CD4-positive, alpha-beta T cell (primary cell): ENCODE measurements at regions not wholly inside any gene's neighbourhood (a gene's known extent, or its start where the extent isn't known, plus 50 kb on each side); places are given as distances from the start of the nearest gene placed in this dataset.

Experiments used
- ATAC-seq: fragments of 200-7000 bp; cut with Tn5 transposase; one replicate; pipeline ENCODE4 v1.10.0; 2022; ENCODE audit warnings: mild to moderate bottlenecking; ENCODE audit not compliant: poor library complexity
- CTCF ChIA-PET: fragments of 350-600 bp; sonication (Branson Sonifier 250); formaldehyde crosslinking; loops from one replicate; lab custom pipeline; 2021; ENCODE audit warnings: antibody characterized with exemption, inconsistent platforms; lab: Charles Lee
- POLR2A ChIA-PET: fragments of 350-600 bp; sonication (Branson Sonifier 250); formaldehyde crosslinking; loops from one replicate; lab custom pipeline; 2021; ENCODE audit warnings: antibody characterized with exemption, inconsistent platforms; lab: Charles Lee
- DNase-seq, 14 experiments: peaks; one replicate each; pipeline ENCODE4 v3.0.0-alpha.2; 2013 to 2020; ENCODE audit warnings: mixed read lengths in 2 of 14
- H3K27ac ChIP-seq, 2 donors: one replicate each; pipeline versions ENCODE4 v1.5.1 to v1.7.0; 2013; ENCODE audit warnings: low read length in 2 of 2, low read depth in 1 of 2, mild to moderate bottlenecking in 1 of 2
- H3K27me3 ChIP-seq, 2 experiments: 1 replicate in 1 of 2; 2 replicates in 1 of 2; pipeline versions ENCODE4 v1.6.1 to v1.7.0; 2013; ENCODE audit warnings: low read length in 2 of 2, control low read depth in 1 of 2, mild to moderate bottlenecking in 1 of 2, moderate library complexity in 1 of 2; ENCODE audit not compliant: insufficient read depth in 2 of 2, control insufficient read depth in 1 of 2
- H3K36me3 ChIP-seq: one replicate; pipeline ENCODE4 v1.6.1; 2013; ENCODE audit warnings: low read length, control low read depth; ENCODE audit not compliant: insufficient read depth
- H3K4me1 ChIP-seq: one replicate; pipeline ENCODE4 v1.6.1; 2013; ENCODE audit warnings: low read length, control low read depth; ENCODE audit not compliant: insufficient read depth
- H3K4me3 ChIP-seq: one replicate; pipeline ENCODE4 v1.5.1; 2013; ENCODE audit warnings: mild to moderate bottlenecking, low read length, moderate library complexity
- H3K9me3 ChIP-seq, 2 experiments: 1 replicate in 1 of 2; 2 replicates in 1 of 2; pipeline versions ENCODE4 v1.6.1 to v1.7.0; 2013; ENCODE audit warnings: low read length in 2 of 2, mild to moderate bottlenecking in 2 of 2, control low read depth in 1 of 2, moderate library complexity in 1 of 2; ENCODE audit not compliant: control insufficient read depth in 1 of 2, insufficient read depth in 1 of 2
- H3K27ac Mint-ChIP-seq: one replicate; pipeline ENCODE4 v1.8.0; 2020; ENCODE audit warnings: mixed read lengths
- H3K27me3 Mint-ChIP-seq: one replicate; pipeline ENCODE4 v1.8.0; 2021; ENCODE audit warnings: mixed read lengths
- H3K36me3 Mint-ChIP-seq: one replicate; pipeline ENCODE4 v1.8.0; 2021; ENCODE audit warnings: low read depth, mixed read lengths
- H3K4me1 Mint-ChIP-seq: one replicate; pipeline ENCODE4 v1.8.0; 2021; ENCODE audit warnings: low read depth, mixed read lengths
- H3K4me3 Mint-ChIP-seq: one replicate; pipeline ENCODE4 v1.8.0; 2020; ENCODE audit warnings: mild to moderate bottlenecking, mixed read lengths
- H3K9me3 Mint-ChIP-seq: one replicate; pipeline ENCODE4 v1.8.0; 2020; ENCODE audit warnings: mixed read lengths
- CTCF ChIP-seq: fragments of 200-600 bp; IDR thresholded peaks from one replicate; pipeline ENCODE4 v1.8.0; 2022; ENCODE audit warnings: antibody characterized with exemption, mild to moderate bottlenecking
- intact Hi-C, 2 experiments: fragments of 100-400 bp; cut with DNase I in 1 of 2; cut with micrococcal nuclease in 1 of 2; formaldehyde crosslinking; loops; one replicate each; pipeline versions ENCODE4 v1.15.1 to v1.9.0; 2023 to 2025; cut with DNase I, micrococcal nuclease

- Histone ChIP-seq H3K4me1 (no peaks in the 10 kb centered on the region), H3K4me3 (no peak overlapping the region), H3K27me3 (no peaks in the 10 kb centered on the region), H3K27ac (no peak overlapping the region), H3K36me3 (no peaks in the 10 kb centered on the region), H3K9me3 (peaks cover 0 to 10% of the 10 kb centered on the region in 2 experiments)
- Mint-ChIP-seq H3K27me3 (no peaks in the 10 kb centered on the region), H3K27ac (no peak overlapping the region), H3K4me3 (no peak overlapping the region), H3K9me3 (no peaks in the 10 kb centered on the region), H3K4me1 (no peaks in the 10 kb centered on the region), H3K36me3 (no peaks in the 10 kb centered on the region)
- ATAC-seq (no peak), DNase-seq (peak in 2 of 14 experiments; percentile 17 to 35)
- POLR2A ChIA-PET: no interaction called here
- TF ChIP-seq CTCF: no peak
- intact Hi-C loops: no loop called here
- CTCF ChIA-PET: no interaction called here
Observed at GRCh38 chr12:124703856-124704255, 136.4 kb upstream of the NCOR2 start.

- no peak for ATAC-seq
- H3K4me3 Mint-ChIP-seq: no peak overlapping the region
- intact Hi-C loops: no loop called here
- Histone ChIP-seq H3K36me3 (no peaks in the 10 kb centered on the region), H3K27me3 (no peaks in the 10 kb centered on the region), H3K27ac (no peak overlapping the region), H3K4me1 (no peaks in the 10 kb centered on the region), H3K4me3 (no peak overlapping the region), H3K9me3 (peaks cover 0 to 4% of the 10 kb centered on the region in 2 experiments)
- ChIA-PET POLR2A (no interaction called here), CTCF (no interaction called here)
- no peak overlapping the region for H3K27ac Mint-ChIP-seq
- no peak for TF ChIP-seq CTCF
- H3K9me3 Mint-ChIP-seq: no peaks in the 10 kb centered on the region
- no peak for DNase-seq
- H3K4me1 Mint-ChIP-seq: no peaks in the 10 kb centered on the region
- no peaks in the 10 kb centered on the region for H3K36me3 Mint-ChIP-seq
- H3K27me3 Mint-ChIP-seq: no peaks in the 10 kb centered on the region
Observed at GRCh38 chr12:124702736-124703135, 135.3 kb upstream of the NCOR2 start.

DNA sequence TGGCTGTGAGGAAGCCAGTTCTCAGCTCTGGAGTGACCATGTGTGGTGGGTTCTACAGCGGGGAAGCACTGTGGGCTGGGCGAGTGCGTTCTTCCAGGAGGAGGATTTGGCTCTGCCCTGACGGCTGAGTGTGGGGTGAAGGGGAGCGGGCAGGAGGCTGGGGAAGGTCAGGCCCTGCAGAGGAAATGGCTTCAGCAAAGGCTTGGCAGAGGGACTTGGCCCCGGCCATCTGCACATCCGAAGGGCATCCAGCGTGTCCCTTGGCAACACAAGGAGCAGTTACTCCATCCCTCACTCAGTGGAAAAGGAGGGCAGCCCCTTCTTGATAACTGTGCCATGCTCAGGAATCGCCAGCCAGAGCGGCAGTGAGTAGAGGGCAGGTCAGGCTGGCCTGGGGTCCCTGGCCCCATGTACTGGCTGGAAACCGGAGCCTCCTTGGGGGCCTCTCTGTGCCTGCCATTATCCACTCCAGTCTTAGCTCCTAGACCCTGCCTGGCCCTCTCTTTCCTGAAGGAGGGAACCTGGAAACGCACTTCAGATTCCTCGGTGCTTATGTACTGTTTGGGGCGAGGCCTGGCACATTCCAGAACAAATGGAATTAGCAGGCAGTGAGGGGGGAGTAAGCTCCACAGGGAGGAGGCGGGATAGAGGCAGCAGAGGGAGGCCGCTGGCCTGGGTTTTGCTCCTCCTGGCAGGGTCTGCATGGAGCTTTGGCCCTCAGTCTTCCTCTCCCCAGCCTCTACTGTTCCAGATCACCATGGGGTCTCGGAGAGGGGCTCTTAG lies 133.6 kb upstream of the NCOR2 start:
- intact Hi-C loops: no loop called here
- ATAC-seq: no peak
- Histone ChIP-seq H3K27me3 (no peaks in the 10 kb centered on the region), H3K4me1 (no peaks in the 10 kb centered on the region), H3K27ac (no peak overlapping the region), H3K36me3 (no peaks in the 10 kb centered on the region), H3K9me3 (no peaks in the 10 kb centered on the region), H3K4me3 (no peak overlapping the region)
- Mint-ChIP-seq H3K4me3 (no peak overlapping the region), H3K27ac (no peak overlapping the region), H3K27me3 (no peaks in the 10 kb centered on the region), H3K4me1 (no peaks in the 10 kb centered on the region), H3K36me3 (no peaks in the 10 kb centered on the region), H3K9me3 (no peaks in the 10 kb centered on the region)
- CTCF ChIA-PET: no interaction called here
- TF ChIP-seq CTCF: no peak
- DNase-seq: no peak
- POLR2A ChIA-PET: no interaction called here
